ENCODE measurements at regions not wholly inside any gene's neighbourhood (a gene's known extent, or its start where the extent isn't known, plus 50 kb on each side); places are given as distances from the start of the nearest gene placed in this dataset.

DNA sequence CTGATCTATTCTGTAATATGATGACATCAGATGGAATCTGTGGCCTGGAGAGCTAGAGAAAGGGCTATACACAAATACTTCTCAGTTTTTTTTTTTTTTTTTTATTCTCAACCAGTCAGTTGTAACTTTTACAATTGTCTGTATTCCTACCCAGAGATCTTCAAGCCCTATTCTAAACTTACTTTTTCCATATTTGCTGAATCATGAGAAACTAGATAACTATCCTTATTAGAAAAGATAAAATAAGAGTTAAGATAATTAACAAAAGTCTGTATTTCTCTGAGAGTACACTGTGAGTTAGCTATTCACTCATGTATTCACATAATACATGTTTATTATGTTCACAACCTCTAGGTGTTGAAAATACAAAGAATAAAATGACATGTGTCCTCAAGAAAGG is 1575.9 kb downstream of the EFNA5 start:
- TF ChIP-seq EZH2 (IDR thresholded peaks at IDR 0.05) (no peak), POLR2AphosphoS5 (IDR thresholded peaks at IDR 0.05; ENCODE audit: borderline replicate concordance, low read depth, low read length) (no peak), FOXP2 (optimal IDR thresholded peaks at IDR 0.05; ENCODE audit: control extremely low read depth, extremely low read length, insufficient read depth) (no peak)

Data from SK-N-MC (cell line).